HG02943 (cell line): ENCODE measurements at regions not wholly inside any gene's neighbourhood (a gene's known extent, or its start where the extent isn't known, plus 50 kb on each side); places are given as distances from the start of the nearest gene placed in this dataset.

Source experiments
- ATAC-seq: cut with Tn5 transposase; IDR thresholded peaks from one replicate; pipeline ENCODE4 v1.9.1; 2021; ENCODE audit warnings: mild to moderate bottlenecking, low read depth, moderate library complexity; ENCODE audit not compliant: unreplicated experiment

GRCh38 chr1:80023358-80023757 is 1016.8 kb upstream of the ADGRL4 start:
- no peak for ATAC-seq

DNA sequence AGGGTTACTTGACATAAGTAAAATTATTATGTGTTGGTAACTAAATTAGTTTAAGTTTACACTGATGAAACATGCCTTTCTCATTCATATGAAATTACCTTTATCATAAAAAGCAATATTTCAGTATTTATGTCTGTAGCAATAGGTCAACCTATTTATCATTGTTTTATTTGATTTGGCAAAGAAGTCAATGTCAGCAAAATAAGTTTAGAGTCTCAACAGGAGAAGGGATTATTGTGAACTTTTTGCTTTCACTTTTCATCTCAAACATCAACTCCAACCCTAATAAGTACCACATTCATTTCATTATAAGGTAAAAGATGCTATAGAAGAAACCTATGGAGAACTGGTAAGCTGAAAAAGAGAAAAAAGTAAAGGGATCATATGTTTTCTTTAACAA is 1015.4 kb upstream of the ADGRL4 start:
- no peak for ATAC-seq

GRCh38 chr1:80018348-80018747 is 1011.8 kb upstream of the ADGRL4 start:
- no peak for ATAC-seq

GRCh38 chr1:80008934-80009333 is 1002.4 kb upstream of the ADGRL4 start:
- ATAC-seq = no peak

DNA sequence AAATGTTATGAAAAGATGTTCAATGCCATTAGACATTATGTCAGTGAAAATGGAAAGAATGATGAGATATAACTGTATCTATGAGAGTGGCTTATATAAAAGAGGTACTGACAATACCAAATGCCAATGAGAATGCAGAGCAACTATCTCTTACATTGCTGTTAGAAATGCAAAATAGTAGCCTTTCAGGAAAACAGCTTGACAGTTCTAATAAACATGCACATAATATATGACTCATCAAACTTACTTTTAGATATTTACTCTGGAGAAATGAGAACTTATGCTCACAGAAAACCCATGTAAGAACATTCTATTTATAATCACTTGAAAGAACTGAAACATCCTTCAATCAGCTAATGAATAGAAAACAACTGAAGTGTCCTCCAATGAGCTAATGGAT is 996.7 kb upstream of the ADGRL4 start:
- no peak for ATAC-seq

- ATAC-seq = no peak
Measured at GRCh38 chr1:79988401-79988800, 981.9 kb upstream of the ADGRL4 start.

DNA sequence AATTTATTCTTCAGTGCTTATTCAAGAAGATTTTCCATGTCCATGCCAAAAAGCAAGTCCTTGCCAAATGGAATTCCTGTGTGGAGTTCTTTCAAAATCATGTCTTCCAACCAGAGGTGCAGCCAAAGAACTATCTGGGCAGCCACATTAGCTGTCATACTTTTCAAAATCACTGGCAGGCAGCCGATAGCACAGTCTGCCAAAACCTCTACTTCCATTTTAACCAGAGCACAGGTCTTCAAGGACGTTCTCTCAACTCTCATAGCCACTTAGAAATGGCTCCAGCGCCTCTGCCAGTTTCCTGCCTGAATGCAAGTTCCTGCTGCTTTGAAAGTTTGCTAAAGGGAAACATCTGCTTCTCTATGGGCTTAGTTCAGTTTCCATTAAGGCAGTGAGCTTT is 975.7 kb upstream of the ADGRL4 start:
- no peak for ATAC-seq

DNA sequence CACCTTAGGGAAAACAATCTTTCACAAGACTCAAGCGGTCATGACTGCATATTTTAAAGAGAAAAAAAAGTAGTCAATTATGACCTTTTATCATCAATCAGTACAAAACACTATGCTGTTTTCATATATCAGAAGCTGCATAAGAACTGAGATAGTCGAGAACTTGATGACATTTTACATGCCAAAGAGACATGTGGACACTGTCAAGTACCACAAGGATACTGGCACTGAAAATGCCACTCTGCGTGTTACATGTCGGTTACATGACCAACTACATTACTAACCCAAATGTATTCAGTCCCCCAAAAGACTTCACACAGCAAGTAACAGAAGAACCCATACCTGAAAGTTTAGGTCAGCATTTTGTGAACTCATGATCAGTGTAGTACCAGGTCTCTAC is 975.0 kb upstream of the ADGRL4 start:
- ATAC-seq = no peak

- no peak for ATAC-seq
Measured at GRCh38 chr1:79979346-79979745, 972.8 kb upstream of the ADGRL4 start.

DNA sequence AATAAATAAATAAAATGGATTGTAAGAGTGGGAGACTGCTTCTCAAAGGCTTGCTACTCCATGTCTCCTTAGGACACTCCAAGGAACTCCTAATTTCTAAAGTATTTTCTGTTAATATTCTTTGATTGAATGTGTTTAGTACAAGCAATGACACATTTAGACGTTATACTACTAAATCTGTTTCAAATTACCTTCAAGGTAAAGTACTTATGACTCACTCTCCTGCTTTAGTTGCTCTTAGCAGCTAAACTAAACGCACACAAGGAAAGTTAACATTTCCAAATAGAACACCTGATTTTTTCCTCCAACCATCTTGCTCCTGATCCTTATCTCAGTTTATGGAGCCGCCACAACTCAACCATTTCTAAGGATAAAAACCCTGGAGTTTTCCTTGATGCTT is 969.8 kb upstream of the ADGRL4 start:
- no peak for ATAC-seq

GRCh38 chr1:79974659-79975058 is 968.1 kb upstream of the ADGRL4 start:
- no peak for ATAC-seq

- no peak for ATAC-seq
Measured at GRCh38 chr1:79969886-79970285, 963.4 kb upstream of the ADGRL4 start.

DNA sequence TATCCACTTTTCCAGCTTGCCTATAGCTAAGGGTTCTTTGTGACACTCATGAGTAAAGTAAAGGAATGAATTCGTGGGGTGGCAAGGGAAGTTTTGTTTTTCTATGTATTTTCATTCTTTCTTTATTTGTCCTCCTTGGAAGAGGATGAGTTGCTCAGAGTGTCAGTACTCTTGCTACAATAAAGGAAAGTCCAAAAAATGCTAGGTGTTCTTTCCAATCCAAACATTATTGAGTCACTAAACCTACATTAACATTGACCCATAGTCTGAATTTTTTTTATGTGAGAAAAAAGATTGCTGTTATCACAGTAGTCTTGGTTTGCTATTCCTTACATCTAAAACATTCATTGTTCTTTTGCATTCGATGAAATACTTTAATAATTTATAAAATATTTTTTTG is 959.9 kb upstream of the ADGRL4 start:
- ATAC-seq = no peak

DNA sequence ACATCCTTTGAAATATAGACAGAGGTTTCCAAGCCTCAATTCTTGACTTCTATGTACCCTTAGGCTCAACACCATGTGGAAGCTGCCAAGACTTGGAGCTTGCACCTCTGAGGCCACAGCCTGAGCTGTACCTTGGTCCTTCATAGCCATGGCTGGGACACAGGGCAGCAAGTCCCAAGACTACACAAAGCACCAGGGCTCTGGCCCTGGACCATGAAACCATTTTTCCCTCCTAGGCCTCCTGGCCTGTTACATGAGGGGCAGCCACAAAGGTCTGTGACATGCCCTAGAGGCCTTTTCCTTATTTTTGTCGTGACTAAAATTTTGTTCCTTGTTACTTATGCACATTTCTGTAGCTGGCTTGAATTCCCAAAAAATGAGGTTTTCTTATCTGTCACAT is 953.1 kb upstream of the ADGRL4 start:
- no peak for ATAC-seq

- no peak for ATAC-seq
Measured at GRCh38 chr1:79955966-79956365, 949.4 kb upstream of the ADGRL4 start.

GRCh38 chr1:79950511-79950910 is 944.0 kb upstream of the ADGRL4 start:
- ATAC-seq = no peak

DNA sequence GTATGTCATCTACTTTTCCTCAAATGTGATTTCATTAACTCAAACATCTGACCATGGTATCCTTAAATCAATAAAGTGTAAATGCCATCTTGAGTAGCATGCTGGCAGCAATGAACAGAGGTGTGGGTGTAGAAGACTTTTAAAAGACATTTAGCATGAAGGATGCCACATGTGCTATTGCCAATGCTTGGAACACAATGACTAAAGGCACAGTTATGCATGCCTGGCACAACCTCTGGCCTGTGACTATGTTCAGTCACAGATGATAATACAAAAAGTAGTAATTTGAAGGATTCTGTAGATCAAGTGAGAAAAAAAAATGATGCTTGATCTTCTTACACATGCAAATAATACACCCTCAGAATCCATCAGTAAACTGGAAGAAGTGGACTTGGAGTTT is 938.9 kb upstream of the ADGRL4 start:
- ATAC-seq = no peak

DNA sequence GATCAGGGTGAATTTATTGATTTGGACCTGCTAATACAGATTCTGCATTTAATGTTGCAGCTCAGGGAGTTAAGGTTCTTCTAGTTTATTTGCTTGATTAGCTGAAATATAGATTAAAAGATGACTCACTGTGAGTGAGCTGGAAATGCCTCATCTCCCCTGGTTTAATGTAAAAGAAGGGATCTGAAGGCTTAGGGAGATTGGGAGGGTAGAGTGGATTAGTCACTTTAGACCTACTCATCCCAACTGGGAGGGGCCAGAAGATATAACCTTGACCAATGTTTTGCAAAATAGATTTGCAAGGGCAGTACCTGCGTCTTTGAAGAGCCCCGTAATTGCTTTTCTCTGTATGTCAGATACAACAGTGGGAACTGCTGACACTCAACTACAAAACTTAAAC is 922.8 kb upstream of the ADGRL4 start:
- no peak for ATAC-seq

DNA sequence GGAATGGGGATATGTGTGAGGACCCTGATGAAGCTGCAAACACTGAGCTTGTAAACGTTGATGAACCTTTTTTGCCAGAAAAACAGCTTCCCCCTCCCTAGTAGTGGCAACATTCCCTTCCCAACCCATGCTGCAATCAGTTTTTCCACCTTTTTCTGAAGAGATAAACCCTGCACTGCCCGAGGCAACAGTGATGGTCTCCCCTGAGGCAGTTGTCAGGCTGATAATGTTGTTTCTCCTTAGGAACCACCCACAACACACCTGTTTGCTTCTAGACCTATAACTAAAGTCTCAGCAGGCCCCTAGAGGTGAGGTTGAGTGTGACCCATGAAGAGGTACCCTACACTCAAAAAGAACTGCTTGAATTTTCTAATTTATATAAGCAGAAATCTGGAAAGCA is 922.4 kb upstream of the ADGRL4 start:
- ATAC-seq = no peak

GRCh38 chr1:79920960-79921669 is 914.6 kb upstream of the ADGRL4 start:
- ATAC-seq = no peak

DNA sequence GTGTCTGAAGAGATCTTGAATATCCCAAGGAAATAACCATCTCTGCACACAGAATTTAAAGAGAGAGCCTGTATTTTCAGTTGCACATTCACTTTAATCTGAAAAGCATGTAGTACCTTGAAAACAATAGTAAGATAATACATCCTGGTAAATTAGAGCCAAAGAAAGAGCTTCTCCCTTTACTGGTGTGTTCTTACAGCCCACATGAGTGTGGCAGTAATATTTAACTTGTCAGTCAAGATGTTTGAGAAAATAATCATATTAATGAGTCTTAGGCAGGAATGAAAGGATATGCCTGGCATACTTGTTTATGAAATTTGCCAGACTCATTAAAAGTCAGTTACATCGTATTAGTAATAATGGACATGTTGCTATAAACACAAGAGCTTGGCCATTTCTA is 908.4 kb upstream of the ADGRL4 start:
- no peak for ATAC-seq

DNA sequence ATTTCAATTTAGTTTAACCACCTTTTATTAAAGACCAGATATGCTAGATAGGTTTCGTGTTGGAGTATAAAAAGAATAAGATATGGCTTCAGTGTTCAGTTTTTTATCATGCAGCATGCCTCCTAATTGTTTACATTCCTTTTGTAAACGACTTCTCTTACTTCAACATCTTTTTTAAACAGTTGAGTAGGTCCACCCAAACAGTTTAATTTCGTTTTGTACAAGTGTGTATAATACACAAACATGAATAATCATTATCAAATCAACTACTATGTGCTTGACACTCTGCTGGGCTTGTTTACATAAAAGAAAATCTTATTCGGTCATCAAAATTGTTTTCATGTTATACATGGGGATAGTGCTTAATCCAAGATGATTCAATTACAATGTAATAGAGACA is 906.3 kb upstream of the ADGRL4 start:
- ATAC-seq = no peak

GRCh38 chr1:79903321-79903720 is 896.8 kb upstream of the ADGRL4 start:
- no peak for ATAC-seq
